Ascending aorta (tissue), 2 donors: ENCODE measurements at regions not wholly inside any gene's neighbourhood (a gene's known extent, or its start where the extent isn't known, plus 50 kb on each side); places are given as distances from the start of the nearest gene placed in this dataset.
"Not testable (repeated sequence)": the region's sequence is repeated elsewhere in the genome, so short reads cannot be mapped to it uniquely, and the experiment has no call there.

ENCODE experiments used
- DNase-seq, 2 donors: peaks; one replicate each; pipeline ENCODE4 v3.0.0-alpha.2; 2019; ENCODE audit warnings: low spot score in 2 of 2
- H3K27ac ChIP-seq, 2 donors: fragments of 200-600 bp; sonication (generic); one replicate each; pipeline ENCODE4 v1.5.1; 2016 to 2017; ENCODE audit warnings: mild to moderate bottlenecking in 1 of 2
- H3K27me3 ChIP-seq: fragments of 200-600 bp; sonication (generic); one replicate; pipeline ENCODE4 v1.5.1; 2017
- H3K36me3 ChIP-seq, 2 donors: fragments of 200-600 bp; sonication (generic); one replicate each; pipeline ENCODE4 v1.5.1; 2016
- H3K4me1 ChIP-seq, 2 donors: fragments of 200-600 bp; sonication (generic); one replicate each; pipeline ENCODE4 v1.5.1; 2016 to 2017; ENCODE audit warnings: mild to moderate bottlenecking in 1 of 2
- H3K4me3 ChIP-seq, 2 donors: fragments of 200-600 bp; sonication (generic); one replicate each; pipeline ENCODE4 v1.5.1; 2016 to 2017; ENCODE audit warnings: mild to moderate bottlenecking in 1 of 2
- H3K9me3 ChIP-seq, 2 donors: fragments of 200-600 bp; sonication (generic); one replicate each; pipeline ENCODE4 v1.5.1; 2016
- CTCF ChIP-seq, 3 experiments: fragments of 200-600 bp in 2 of 3; fragments of 450-650 bp in 1 of 3; sonication (generic) in 2 of 3; IDR thresholded peaks; one replicate each; pipeline ENCODE4 v1.5.1; 2016 to 2019; ENCODE audit warnings: antibody characterized with exemption in 3 of 3, mild to moderate bottlenecking in 1 of 3, moderate library complexity in 1 of 3
- intact Hi-C: fragments of 100-400 bp; cut with DNase I; formaldehyde crosslinking; loops from one replicate; pipeline ENCODE4 v1.15.1; 2023

GRCh38 chr16:46519063-46519462 lies 102.1 kb downstream of the SHCBP1 start:
- no peak for DNase-seq
- TF ChIP-seq CTCF (IDR thresholded peaks at IDR 0.05) = no peak
- intact Hi-C loops = no loop called here
- Histone ChIP-seq H3K9me3 (no peaks in the 10 kb centered on the region), H3K27ac (no peak overlapping the region), H3K4me1 (no peaks in the 10 kb centered on the region), H3K27me3 (no peaks in the 10 kb centered on the region), H3K36me3 (no peaks in the 10 kb centered on the region), H3K4me3 (no peak overlapping the region)

DNA sequence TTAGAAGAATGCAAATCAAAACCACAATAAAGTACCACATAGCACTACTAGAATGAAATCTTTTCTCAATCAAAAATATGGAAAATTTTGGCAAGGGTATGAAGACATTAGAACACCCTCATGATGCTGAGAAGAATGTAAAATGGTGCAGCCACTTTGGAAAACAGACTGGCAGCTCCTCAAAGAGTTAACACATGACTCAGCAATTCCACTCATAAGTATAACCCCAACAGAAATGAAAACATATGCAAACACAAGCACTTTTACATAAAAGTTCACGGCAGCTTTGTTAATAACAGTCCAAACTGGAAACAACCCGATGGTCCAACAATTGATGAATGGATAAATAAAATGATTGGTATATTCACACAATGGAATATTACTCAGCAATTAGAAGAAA lies 124.5 kb downstream of the SHCBP1 start:
- H3K27ac ChIP-seq = no peak overlapping the region
- H3K4me3 ChIP-seq = no peak overlapping the region
- H3K9me3 ChIP-seq = no peaks in the 10 kb centered on the region
- no peak for TF ChIP-seq CTCF (IDR thresholded peaks at IDR 0.05)
- no peaks in the 10 kb centered on the region for H3K27me3 ChIP-seq
- H3K4me1 ChIP-seq = no peaks in the 10 kb centered on the region
- intact Hi-C loops = no loop called here
- DNase-seq = no peak
- H3K36me3 ChIP-seq = no peaks in the 10 kb centered on the region

- no peak for TF ChIP-seq CTCF (IDR thresholded peaks at IDR 0.05)
- Histone ChIP-seq H3K4me1 (no peaks in the 10 kb centered on the region), H3K27ac (no peak overlapping the region), H3K27me3 (no peaks in the 10 kb centered on the region), H3K9me3 (no peaks in the 10 kb centered on the region), H3K4me3 (no peak overlapping the region), H3K36me3 (no peaks in the 10 kb centered on the region)
- intact Hi-C loops = no loop called here
- no peak for DNase-seq
These were observed 138.3 kb downstream of the SHCBP1 start for GRCh38 chr16:46482895-46483294.

GRCh38 chr16:46466239-46466638 lies 154.9 kb downstream of the SHCBP1 start:
- DNase-seq = no peak
- intact Hi-C loops = no loop called here
- Histone ChIP-seq H3K9me3 (peaks cover 0 to 7% of the 10 kb centered on the region in 2 donors), H3K27ac (no peak overlapping the region), H3K27me3 (no peaks in the 10 kb centered on the region), H3K4me3 (no peak overlapping the region), H3K4me1 (no peaks in the 10 kb centered on the region), H3K36me3 (no peaks in the 10 kb centered on the region)
- TF ChIP-seq CTCF (IDR thresholded peaks at IDR 0.05) = no peak

DNA sequence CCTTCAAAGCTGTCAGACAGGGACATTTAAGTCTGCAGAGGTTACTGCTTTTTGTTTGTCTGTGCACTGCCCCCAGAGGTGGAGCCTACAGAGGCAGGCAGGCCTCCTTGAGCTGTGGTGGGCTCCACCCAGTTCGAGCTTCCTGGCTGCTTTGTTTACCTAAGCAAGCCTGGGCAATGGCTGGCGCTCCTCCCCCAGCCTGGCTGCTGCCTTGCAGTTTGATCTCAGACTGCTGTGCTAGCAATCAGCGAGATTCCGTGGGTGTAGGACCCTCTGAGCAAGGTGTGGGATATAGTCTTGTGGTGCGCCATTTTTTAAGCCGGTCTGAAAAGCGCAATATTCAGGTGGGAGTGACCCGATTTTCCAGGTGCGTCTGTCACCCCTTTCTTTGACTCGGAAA lies 166.4 kb downstream of the SHCBP1 start:
- H3K4me1 ChIP-seq, H3K4me3 ChIP-seq, H3K36me3 ChIP-seq, H3K27me3 ChIP-seq, H3K9me3 ChIP-seq, DNase-seq, H3K27ac ChIP-seq, intact Hi-C loops: not testable (repeated sequence)

DNA sequence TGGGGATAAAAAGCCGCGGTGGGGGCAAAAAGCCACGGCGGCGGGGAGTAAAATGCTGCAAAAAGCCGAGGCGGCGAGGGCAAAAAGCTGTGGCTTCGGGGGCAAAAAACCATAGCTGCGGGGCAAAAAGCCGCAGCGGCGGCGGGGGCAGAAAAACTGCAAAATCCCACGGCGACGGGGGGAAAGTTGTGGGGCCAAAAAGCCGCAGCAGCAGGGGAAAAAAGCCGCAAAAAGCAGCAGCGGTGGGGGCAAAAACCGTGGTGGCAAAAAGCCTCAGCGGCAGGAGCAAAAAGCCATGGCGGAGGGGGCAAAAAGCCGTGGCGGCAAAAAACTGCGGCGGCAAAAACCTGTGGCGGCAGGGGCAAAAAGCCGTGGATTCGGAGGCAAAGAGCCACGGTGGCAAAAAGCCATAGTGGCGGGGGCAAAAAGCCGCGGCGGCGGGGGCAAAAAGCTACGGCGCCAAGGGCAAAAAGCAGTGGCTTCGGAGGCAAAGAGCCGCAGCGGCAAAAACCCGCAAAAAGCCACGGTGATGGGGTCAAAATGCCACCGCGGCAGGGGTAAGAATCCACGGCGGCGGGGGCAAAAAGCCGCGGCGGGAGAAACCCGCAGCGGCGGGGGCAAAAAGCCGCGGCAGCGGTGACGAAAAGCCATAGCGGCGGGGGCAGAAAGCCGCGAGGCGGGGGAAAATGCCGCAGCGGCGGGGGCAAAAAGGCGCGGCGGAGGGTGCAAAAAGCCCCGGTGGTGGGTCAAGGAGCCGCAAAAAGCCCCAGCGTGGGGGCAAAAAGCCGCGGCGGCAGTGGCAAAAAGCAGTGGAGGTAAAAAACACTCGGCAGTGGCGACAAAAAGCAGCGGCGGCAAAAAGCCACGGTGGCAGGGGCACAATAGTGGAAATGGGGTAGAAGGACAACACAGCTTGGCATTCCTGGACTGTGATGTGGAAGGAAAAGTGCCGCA lies 192.8 kb downstream of the SHCBP1 start:
- no peak overlapping the region for H3K27ac ChIP-seq
- peaks cover 0 to 4% of the 10 kb centered on the region in 2 donors for H3K9me3 ChIP-seq
- intact Hi-C loops = no loop called here
- H3K4me1 ChIP-seq = no peaks in the 10 kb centered on the region
- no peaks in the 10 kb centered on the region for H3K36me3 ChIP-seq
- H3K4me3 ChIP-seq = no peak overlapping the region
- H3K27me3 ChIP-seq = no peaks in the 10 kb centered on the region
- no peak for TF ChIP-seq CTCF (IDR thresholded peaks at IDR 0.05)
- DNase-seq = no peak
